ENCODE measurements at regions not wholly inside any gene's neighbourhood (a gene's known extent, or its start where the extent isn't known, plus 50 kb on each side); places are given as distances from the start of the nearest gene placed in this dataset.

GRCh38 chr3:146770301-146770700 is 165.2 kb upstream of the PLSCR5 start:
- TF ChIP-seq CTCF (IDR thresholded peaks at IDR 0.05) (no peak), ZBTB33 (IDR thresholded peaks at IDR 0.05; ENCODE audit: borderline replicate concordance, low read depth) (no peak), YY1 (IDR thresholded peaks at IDR 0.05; ENCODE audit: low read depth) (no peak)

Data from SK-N-SH (cell line).